ENCODE measurements at regions not wholly inside any gene's neighbourhood (a gene's known extent, or its start where the extent isn't known, plus 50 kb on each side); places are given as distances from the start of the nearest gene placed in this dataset.

GRCh38 chr2:185268651-185269050 lies 470.0 kb upstream of the FSIP2 start:
- Histone ChIP-seq H4K91ac (ENCODE audit: insufficient read depth, low read depth, low read length) (no peak overlapping the region), H3K36me3 (ENCODE audit: control insufficient read depth, insufficient read depth, low read length) (no peaks in the 10 kb centered on the region), H3K4ac (ENCODE audit: low read depth, low read length) (no peak overlapping the region), H3K79me1 (ENCODE audit: low read depth in 1 of 2, low read length in 2 of 2) (no peaks in the 10 kb centered on the region), H3K23ac (ENCODE audit: low read depth, low read length) (no peak overlapping the region), H3K14ac (replicated peaks; ENCODE audit: low read depth, low read length) (no peak overlapping the region), H3K27ac (ENCODE audit: insufficient read depth, low read length) (no peak overlapping the region), H2AK9ac (replicated peaks; ENCODE audit: low read depth, low read length, poor library complexity) (no peak overlapping the region), H4K8ac (ENCODE audit: low read depth in 2 of 2, low read length in 2 of 2) (no peak overlapping the region), H2BK20ac (ENCODE audit: low read depth, low read length) (no peak overlapping the region), H3K18ac (ENCODE audit: low read depth, low read length) (no peak overlapping the region), H2BK120ac (ENCODE audit: low read depth, low read length) (no peak overlapping the region), H3K9me1 (ENCODE audit: insufficient read depth, low read length) (no peaks in the 10 kb centered on the region), H2AK5ac (ENCODE audit: low read depth, low read length) (no peak overlapping the region), H3K4me1 (ENCODE audit: control insufficient read depth, insufficient read depth, low read length) (no peaks in the 10 kb centered on the region), H2BK5ac (ENCODE audit: low read depth, low read length, poor library complexity, severe bottlenecking) (no peak overlapping the region), H3K56ac (ENCODE audit: extremely low read depth, insufficient read depth, low read length) (no peak overlapping the region), H3K27me3 (ENCODE audit: control insufficient read depth, insufficient read depth, low read length) (no peaks in the 10 kb centered on the region), H2BK15ac (ENCODE audit: low read depth, low read length) (no peak overlapping the region), H4K20me1 (ENCODE audit: insufficient read depth, low read length) (no peaks in the 10 kb centered on the region), H3K4me2 (ENCODE audit: low read depth, low read length) (no peak overlapping the region), H3K4me3 (ENCODE audit: insufficient read depth, low read depth, low read length) (no peak overlapping the region), H2AFZ (replicated peaks; ENCODE audit: low read length, poor library complexity) (no peak overlapping the region), H3K9me3 (ENCODE audit: control insufficient read depth, insufficient read depth, low read length) (0 out of 2 replicates have a peak, but pooled peaks cover 3% of the 10 kb centered on the region), H3K9ac (ENCODE audit: low read depth, low read length) (no peak overlapping the region), H4K5ac (ENCODE audit: low read depth, low read length) (no peak overlapping the region)
- ATAC-seq (ENCODE audit: low read depth), result no peak
- POLR2A ChIA-PET (ENCODE audit: unreplicated experiment), result no interaction called here
- dilution Hi-C loops (cut with HindIII; ENCODE audit: low sequenced_read_pairs, unreplicated experiment) (no loop called here), in situ Hi-C loops (cut with MboI; ENCODE audit: low sequenced_read_pairs) (no loop called here), intact Hi-C loops (cut with micrococcal nuclease) (no loop called here)
- DNase-seq, result no peak
- CTCF ChIA-PET, result no interaction called here
- WGBS, 2 experiments (ENCODE audit: extremely low coverage in 2 of 2, insufficient read length in 1 of 2), result 40% methylated on average over 1 of the region's 3 CpGs; no CpG with 5 or more reads in 1 of the 2 experiments
- no peak for TF ChIP-seq BHLHE40 (IDR thresholded peaks at IDR 0.05; ENCODE audit: low read depth, low read length)
- no peak for TF ChIP-seq POLR2A (IDR thresholded peaks at IDR 0.05; ENCODE audit: low read depth, low read length)
- TF ChIP-seq MAFK (IDR thresholded peaks at IDR 0.05; ENCODE audit: low read depth, low read length), result no peak
- no peak for TF ChIP-seq FOS (IDR thresholded peaks at IDR 0.05; ENCODE audit: low read depth, low read length)
- TF ChIP-seq CEBPB (IDR thresholded peaks at IDR 0.05; ENCODE audit: low read depth, low read length), result no peak
- no peak for TF ChIP-seq CHD1 (IDR thresholded peaks at IDR 0.05; ENCODE audit: low read depth, low read length)
- no peak for TF ChIP-seq NFE2L2 (IDR thresholded peaks at IDR 0.05; ENCODE audit: low read depth, low read length)
- TF ChIP-seq CTCF (conservative IDR thresholded peaks at IDR 0.05; ENCODE audit: low read depth, low read length), result no peak
- no peak for TF ChIP-seq RAD21 (IDR thresholded peaks at IDR 0.05; ENCODE audit: low read length)
- TF ChIP-seq RFX5 (IDR thresholded peaks at IDR 0.05; ENCODE audit: low read depth, low read length), result no peak
- no peak for TF ChIP-seq RCOR1 (IDR thresholded peaks at IDR 0.05; ENCODE audit: insufficient replicate concordance, low read length)
- no peak for TF ChIP-seq MAZ (IDR thresholded peaks at IDR 0.05; ENCODE audit: borderline replicate concordance, low read depth, low read length)
- TF ChIP-seq ELK1 (IDR thresholded peaks at IDR 0.05; ENCODE audit: borderline replicate concordance, low read depth, low read length), result no peak
- no peak for TF ChIP-seq MXI1 (IDR thresholded peaks at IDR 0.05; ENCODE audit: borderline replicate concordance, low read depth, low read length)
- TF ChIP-seq SMC3 (IDR thresholded peaks at IDR 0.05; ENCODE audit: low read depth, low read length), result no peak
- TF ChIP-seq USF2 (IDR thresholded peaks at IDR 0.05; ENCODE audit: low read depth, low read length), result no peak
- BruUV-seq (replicated peaks), result no TSS peak

Measured in IMR-90 (cell line).